PC-9 (cell line): ENCODE measurements at regions not wholly inside any gene's neighbourhood (a gene's known extent, or its start where the extent isn't known, plus 50 kb on each side); places are given as distances from the start of the nearest gene placed in this dataset.
"Not testable (repeated sequence)": the region's sequence is repeated elsewhere in the genome, so short reads cannot be mapped to it uniquely, and the experiment has no call there.

Source experiments
- BruUV-seq: library from RNA; stranded (reverse); fragments of 400-500 nt; replicated peaks from 2 replicates; lab custom pipeline; 2021; lab: Mats Ljungman, UMichigan
- CTCF ChIA-PET: fragments of 300-600 bp; sonication (Branson Sonifier 250); formaldehyde crosslinking; loops from one replicate; lab custom pipeline; 2022; ENCODE audit warnings: antibody characterized with exemption; lab: Charles Lee
- POLR2A ChIA-PET: fragments of 300-600 bp; sonication (Branson Sonifier 250); formaldehyde crosslinking; loops from one replicate; lab custom pipeline; 2022; ENCODE audit warnings: antibody characterized with exemption; ENCODE audit not compliant: unreplicated experiment; lab: Charles Lee
- DNase-seq, 2 experiments: peaks; one replicate each; pipeline versions ENCODE4 v3.0.0 to v3.0.0-alpha.2; 2015 to 2022; ENCODE audit warnings: mixed read lengths in 1 of 2
- H2AFZ ChIP-seq: fragments of 200-600 bp; sonication (generic); 2 replicates; pipeline ENCODE4 v1.8.1; 2017; ENCODE audit warnings: antibody characterized with exemption
- H3F3A ChIP-seq: fragments of 200-600 bp; sonication (generic); 2 replicates; pipeline ENCODE4 v1.8.1; 2017; ENCODE audit warnings: antibody characterized with exemption, mild to moderate bottlenecking, low read depth; ENCODE audit not compliant: insufficient read depth
- H3K27ac ChIP-seq: fragments of 200-600 bp; sonication (generic); 2 replicates; pipeline ENCODE4 v1.6.1; 2016; ENCODE audit warnings: mixed run types
- H3K27me3 ChIP-seq: fragments of 200-600 bp; sonication (generic); 2 replicates; pipeline ENCODE4 v1.6.1; 2016; ENCODE audit warnings: low read depth, mixed run types; ENCODE audit not compliant: insufficient read depth
- H3K36me3 ChIP-seq: fragments of 200-600 bp; sonication (generic); 2 replicates; pipeline ENCODE4 v1.6.1; 2016; ENCODE audit warnings: low read depth, mixed run types
- H3K4me1 ChIP-seq: fragments of 200-600 bp; sonication (generic); replicated peaks from 2 replicates; pipeline ENCODE4 v1.6.1; 2016; ENCODE audit warnings: mixed run types; ENCODE audit not compliant: insufficient read depth
- H3K4me2 ChIP-seq: fragments of 200-600 bp; sonication (generic); 2 replicates; pipeline ENCODE4 v1.6.1; 2017; ENCODE audit warnings: mixed run types
- H3K4me3 ChIP-seq: fragments of 200-600 bp; sonication (generic); 2 replicates; pipeline ENCODE4 v1.6.1; 2016; ENCODE audit warnings: mixed run types
- H3K79me2 ChIP-seq: fragments of 200-600 bp; sonication (generic); 2 replicates; pipeline ENCODE4 v1.6.1; 2017; ENCODE audit warnings: low read depth, mixed run types
- H3K9me2 ChIP-seq: fragments of 200-600 bp; sonication (generic); 2 replicates; pipeline ENCODE4 v1.8.1; 2017; ENCODE audit warnings: mild to moderate bottlenecking; ENCODE audit not compliant: insufficient read depth
- H3K9me3 ChIP-seq: fragments of 200-600 bp; sonication (generic); 2 replicates; pipeline ENCODE4 v1.8.1; 2016; ENCODE audit warnings: low read depth; ENCODE audit not compliant: insufficient read depth
- H4K20me1 ChIP-seq: fragments of 200-600 bp; sonication (generic); 2 replicates; pipeline ENCODE4 v1.8.1; 2017; ENCODE audit not compliant: insufficient read depth
- EZH2 ChIP-seq: fragments of 200-600 bp; sonication (generic); IDR thresholded peaks from 2 replicates; pipeline ENCODE4 v1.8.0; 2017; ENCODE audit warnings: antibody characterized with exemption, low read depth
- intact Hi-C: fragments of 100-400 bp; cut with micrococcal nuclease; formaldehyde crosslinking; loops from one replicate; pipeline ENCODE4 v1.10.0; 2022; ENCODE audit not compliant: unreplicated experiment
- TF ChIP-seq, protein P1 (sequence below): fragments of 200-600 bp; sonication (generic); conservative IDR thresholded peaks from 2 replicates; pipeline ENCODE4 v1.6.1; 2017; ENCODE audit warnings: mixed run types, antibody characterized with exemption, mild to moderate bottlenecking, moderate library complexity

DNA sequence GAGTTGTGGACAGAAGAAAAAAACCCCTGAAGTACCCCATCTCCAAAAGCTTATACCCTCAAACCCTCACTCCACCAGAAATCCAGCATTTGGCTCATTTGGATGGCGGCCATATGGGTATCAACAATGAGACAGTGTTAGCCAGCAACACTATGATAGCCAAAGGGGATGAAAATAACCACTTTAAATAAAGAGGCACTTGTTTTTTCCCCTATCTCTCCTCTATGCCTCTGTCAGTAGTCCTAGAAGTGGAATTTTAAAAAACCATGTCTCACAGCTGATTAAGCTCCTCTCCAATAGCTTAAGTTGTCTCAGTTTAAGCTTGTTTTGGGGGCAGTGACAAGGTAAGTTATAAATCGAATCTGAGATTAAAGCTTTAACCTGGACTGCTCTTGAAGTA, 124.0 kb downstream of the MOSPD2 start:
- TF ChIP-seq, protein P1, sequence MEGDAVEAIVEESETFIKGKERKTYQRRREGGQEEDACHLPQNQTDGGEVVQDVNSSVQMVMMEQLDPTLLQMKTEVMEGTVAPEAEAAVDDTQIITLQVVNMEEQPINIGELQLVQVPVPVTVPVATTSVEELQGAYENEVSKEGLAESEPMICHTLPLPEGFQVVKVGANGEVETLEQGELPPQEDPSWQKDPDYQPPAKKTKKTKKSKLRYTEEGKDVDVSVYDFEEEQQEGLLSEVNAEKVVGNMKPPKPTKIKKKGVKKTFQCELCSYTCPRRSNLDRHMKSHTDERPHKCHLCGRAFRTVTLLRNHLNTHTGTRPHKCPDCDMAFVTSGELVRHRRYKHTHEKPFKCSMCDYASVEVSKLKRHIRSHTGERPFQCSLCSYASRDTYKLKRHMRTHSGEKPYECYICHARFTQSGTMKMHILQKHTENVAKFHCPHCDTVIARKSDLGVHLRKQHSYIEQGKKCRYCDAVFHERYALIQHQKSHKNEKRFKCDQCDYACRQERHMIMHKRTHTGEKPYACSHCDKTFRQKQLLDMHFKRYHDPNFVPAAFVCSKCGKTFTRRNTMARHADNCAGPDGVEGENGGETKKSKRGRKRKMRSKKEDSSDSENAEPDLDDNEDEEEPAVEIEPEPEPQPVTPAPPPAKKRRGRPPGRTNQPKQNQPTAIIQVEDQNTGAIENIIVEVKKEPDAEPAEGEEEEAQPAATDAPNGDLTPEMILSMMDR: no peak
- TF ChIP-seq EZH2: no peak
- no peak overlapping the region for H3K4me2 ChIP-seq
- no peaks in the 10 kb centered on the region for H3K36me3 ChIP-seq
- H3K79me2 ChIP-seq: no peaks in the 10 kb centered on the region
- POLR2A ChIA-PET: no interaction called here
- no TSS peak for BruUV-seq
- H2AFZ ChIP-seq: no peak overlapping the region
- no peak for DNase-seq
- no peaks in the 10 kb centered on the region for H3F3A ChIP-seq
- H4K20me1 ChIP-seq: no peaks in the 10 kb centered on the region
- H3K9me3 ChIP-seq: no peaks in the 10 kb centered on the region
- intact Hi-C loops: no loop called here
- H3K4me1 ChIP-seq: no peaks in the 10 kb centered on the region
- no peak overlapping the region for H3K4me3 ChIP-seq
- H3K27me3 ChIP-seq: no peaks in the 10 kb centered on the region
- H3K27ac ChIP-seq: no peak overlapping the region
- CTCF ChIA-PET: no interaction called here
- H3K9me2 ChIP-seq: no peaks in the 10 kb centered on the region

DNA sequence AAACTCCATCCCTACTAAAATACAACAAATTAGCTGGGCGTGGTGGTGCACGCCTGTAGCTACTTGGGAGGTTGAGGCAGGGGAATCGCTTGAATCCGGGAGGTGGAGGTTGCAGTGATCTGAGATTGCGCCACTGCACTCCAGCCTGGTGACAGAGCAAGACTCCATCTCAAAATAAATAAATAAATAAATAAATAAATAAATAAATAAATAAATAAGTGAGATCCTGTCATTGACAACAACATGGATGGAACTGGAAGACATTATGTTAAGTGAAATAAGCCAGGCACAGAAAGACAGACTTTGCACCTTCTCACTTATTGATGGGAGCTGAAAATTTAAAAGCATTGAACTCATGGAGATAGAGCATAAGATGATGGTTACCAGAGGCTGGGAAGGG, 111.2 kb downstream of the MOSPD2 start:
- H3K4me2 ChIP-seq, H3K9me2 ChIP-seq, H3F3A ChIP-seq, H2AFZ ChIP-seq, H3K27me3 ChIP-seq, H3K36me3 ChIP-seq, H4K20me1 ChIP-seq, H3K9me3 ChIP-seq, POLR2A ChIA-PET, H3K4me3 ChIP-seq, H3K4me1 ChIP-seq, BruUV-seq, DNase-seq, CTCF ChIA-PET, H3K79me2 ChIP-seq, H3K27ac ChIP-seq, intact Hi-C loops: not testable (repeated sequence)
